Esophagus mucosa (tissue), 1 donor: ENCODE measurements at regions not wholly inside any gene's neighbourhood (a gene's known extent, or its start where the extent isn't known, plus 50 kb on each side); places are given as distances from the start of the nearest gene placed in this dataset.
"Not testable (repeated sequence)": the region's sequence is repeated elsewhere in the genome, so short reads cannot be mapped to it uniquely, and the experiment has no call there.

Experiments used
- ATAC-seq: fragments of 200-7000 bp; cut with Tn5 transposase; one replicate; pipeline ENCODE4 v1.9.1; 2020
- donor health status: DM: yes; HTN: yes; CAD: no.

- ATAC-seq, result no peak
These were observed 72.2 kb upstream of the SLC25A33 start for GRCh38 chr1:9466780-9467758.

DNA sequence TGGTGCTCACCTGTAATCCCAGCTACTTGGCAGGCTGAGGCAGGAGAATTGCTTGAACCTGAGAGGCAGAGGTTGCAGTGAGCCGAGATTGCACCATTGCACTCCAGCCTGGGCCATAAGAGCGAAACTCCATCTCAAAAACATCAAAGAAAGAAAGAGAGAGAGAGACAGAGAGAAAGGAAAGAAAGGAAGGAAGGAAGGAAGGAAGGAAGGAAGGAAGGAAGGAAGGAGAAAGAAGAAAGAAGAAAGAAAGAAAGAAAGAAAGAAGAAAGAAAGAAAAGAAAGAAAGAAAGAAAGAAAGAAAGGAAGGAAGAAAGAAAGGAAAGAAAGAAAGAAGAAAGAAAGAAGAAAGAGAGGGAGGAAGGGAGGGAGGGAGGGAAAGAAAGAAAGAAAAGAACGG is 69.4 kb upstream of the SLC25A33 start:
- not testable (repeated sequence) for ATAC-seq

DNA sequence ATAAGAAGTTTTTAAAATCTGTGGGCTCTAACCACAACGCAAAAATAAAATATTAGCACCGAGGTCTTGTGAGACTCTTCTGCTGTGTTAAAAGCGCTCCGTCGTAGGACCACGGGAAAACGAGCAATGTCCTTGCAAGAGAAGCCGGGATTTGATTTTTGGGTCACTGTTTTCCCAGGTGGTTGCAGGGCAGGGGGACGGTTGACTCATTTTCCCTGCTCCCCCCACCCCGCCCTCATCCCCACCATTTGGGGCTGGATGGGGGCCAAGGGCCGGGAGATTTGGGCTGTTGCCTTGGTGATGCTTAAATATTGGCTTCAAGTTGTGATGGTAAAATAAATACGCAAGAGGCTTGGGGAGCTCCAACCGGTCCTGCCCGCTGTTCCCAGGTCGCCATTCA is 67.6 kb upstream of the SLC25A33 start:
- no peak for ATAC-seq

GRCh38 chr1:9472386-9473031 is 66.8 kb upstream of the SLC25A33 start:
- no peak for ATAC-seq

- ATAC-seq, result peak; percentile 83
These were observed 66.0 kb upstream of the SLC25A33 start for GRCh38 chr1:9473032-9473807.

DNA sequence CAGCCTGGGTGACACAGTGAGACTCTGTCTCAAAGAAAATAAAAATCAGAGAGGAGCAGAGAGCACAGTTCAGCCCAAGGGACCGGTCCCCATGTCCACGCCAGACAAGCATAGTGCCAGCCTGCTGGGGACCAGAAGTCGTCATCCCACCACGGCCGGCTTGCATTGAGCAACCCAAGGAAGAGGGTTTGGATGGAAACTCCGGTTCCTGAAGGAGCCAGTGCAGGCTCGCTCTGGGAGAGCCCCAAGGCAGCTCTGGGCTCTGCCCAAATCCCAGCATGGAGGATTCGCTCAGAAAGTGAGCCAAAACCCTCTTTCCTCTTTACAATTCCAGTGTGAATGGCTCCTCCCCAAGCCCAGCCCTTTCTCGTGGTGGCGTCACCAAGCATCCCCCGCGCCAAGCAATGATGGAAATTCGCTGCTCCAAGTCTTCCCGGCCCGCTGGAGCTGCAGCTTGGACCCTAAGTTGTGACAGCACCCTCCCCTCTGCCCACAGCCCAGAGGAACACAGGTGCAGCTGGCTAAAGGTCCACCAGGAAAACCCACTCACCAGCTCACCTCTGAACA is 64.1 kb upstream of the SLC25A33 start:
- ATAC-seq, result peak; percentile 51

- peak; percentile 78 for ATAC-seq
These were observed 62.3 kb upstream of the SLC25A33 start for GRCh38 chr1:9476790-9477463.

DNA sequence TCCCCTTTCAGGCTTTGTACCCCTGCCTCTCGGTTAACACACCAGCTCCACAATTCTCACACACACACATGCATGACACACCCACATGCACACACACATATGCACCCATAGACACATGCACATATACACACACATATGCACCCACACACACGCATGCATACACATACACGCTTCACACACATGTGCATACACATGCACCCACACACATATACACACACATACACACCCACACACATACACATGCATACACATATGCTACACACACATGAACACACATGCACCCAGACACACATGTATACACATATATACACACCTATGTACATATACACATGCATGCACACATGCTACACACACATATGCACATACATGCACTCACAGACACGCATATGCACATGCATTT is 61.7 kb upstream of the SLC25A33 start:
- no peak for ATAC-seq

- ATAC-seq, result no peak
These were observed 61.2 kb upstream of the SLC25A33 start for GRCh38 chr1:9478021-9478420.

DNA sequence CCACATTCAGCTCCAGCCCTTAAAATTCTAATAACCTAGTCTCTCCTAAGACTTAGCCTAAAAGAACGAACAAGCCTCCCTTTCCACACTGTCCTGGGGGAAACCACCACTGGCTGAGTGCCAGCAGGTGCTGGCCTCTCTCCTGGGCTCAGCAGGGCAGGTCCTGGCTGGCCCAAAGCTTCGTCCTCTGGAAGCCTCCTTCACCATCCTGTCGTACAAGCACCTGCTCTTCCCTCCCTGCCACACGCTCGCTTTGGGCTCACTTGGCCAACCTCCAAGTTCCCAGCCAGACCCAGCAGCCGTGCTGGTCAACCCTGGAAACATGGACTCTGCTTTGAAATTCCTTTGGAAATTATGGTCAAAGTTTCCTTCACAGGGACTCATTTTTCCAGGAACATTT is 58.2 kb upstream of the SLC25A33 start:
- ATAC-seq, result no peak

GRCh38 chr1:9482403-9482802 is 56.9 kb upstream of the SLC25A33 start:
- ATAC-seq, result no peak

- peak; percentile 12 for ATAC-seq
These were observed 56.3 kb upstream of the SLC25A33 start for GRCh38 chr1:9482816-9483572.

GRCh38 chr1:9486466-9487140 is 52.7 kb upstream of the SLC25A33 start:
- ATAC-seq, result no peak
